Thymus (tissue), 11 donors: ENCODE measurements at regions not wholly inside any gene's neighbourhood (a gene's known extent, or its start where the extent isn't known, plus 50 kb on each side); places are given as distances from the start of the nearest gene placed in this dataset.
A peak's percentile ranks its signal among the peaks of the same experiment; 100 is the strongest.

Experiments
- DNase-seq, 9 donors: peaks; one replicate each; pipeline ENCODE4 v3.0.0-alpha.2; 2013; ENCODE audit warnings: low spot score in 9 of 9, low read depth in 6 of 9, missing footprints in 1 of 9
- H3K27ac ChIP-seq, 2 donors: one replicate each; pipeline ENCODE4 v1.5.1; 2013; ENCODE audit warnings: control low read depth in 1 of 2, low read depth in 1 of 2, low read length in 1 of 2, mild to moderate bottlenecking in 1 of 2, moderate library complexity in 1 of 2
- H3K27me3 ChIP-seq, 2 donors: one replicate each; pipeline ENCODE4 v1.5.1; 2013; ENCODE audit warnings: low read length in 1 of 2; ENCODE audit not compliant: control insufficient read depth in 2 of 2, insufficient read depth in 1 of 2
- H3K36me3 ChIP-seq, 2 donors: one replicate each; pipeline ENCODE4 v1.5.1; 2013; ENCODE audit warnings: low read length in 1 of 2, mild to moderate bottlenecking in 1 of 2, moderate library complexity in 1 of 2; ENCODE audit not compliant: control insufficient read depth in 2 of 2, insufficient read depth in 2 of 2
- H3K4me1 ChIP-seq, 2 donors: one replicate each; pipeline ENCODE4 v1.5.1; 2013; ENCODE audit warnings: low read length in 2 of 2; ENCODE audit not compliant: control insufficient read depth in 2 of 2, insufficient read depth in 2 of 2
- H3K4me3 ChIP-seq, 2 donors: one replicate each; pipeline ENCODE4 v1.5.1; 2013; ENCODE audit warnings: low read length in 2 of 2, control low read depth in 1 of 2, mild to moderate bottlenecking in 1 of 2
- H3K9me3 ChIP-seq, 2 donors: one replicate each; pipeline ENCODE4 v1.5.1; 2013; ENCODE audit warnings: low read length in 1 of 2, mild to moderate bottlenecking in 1 of 2; ENCODE audit not compliant: control insufficient read depth in 2 of 2, insufficient read depth in 1 of 2
- WGBS: extraction: QIAGEN DNeasy Blood & Tissue Kit; methylation state at CpG from one replicate; pipeline ENCODE4 v1.1.7; 2013; 5-methylcytosine and 5-hydroxymethylcytosine counted together
- donor health status: healthy.

- H3K27ac ChIP-seq: no peak overlapping the region
- no peak overlapping the region for H3K4me3 ChIP-seq
- H3K27me3 ChIP-seq: peaks cover 0 to 7% of the 10 kb centered on the region in 2 donors
- H3K4me1 ChIP-seq: peaks cover 42 to 62% of the 10 kb centered on the region in 2 donors
- 93% methylated on average over 13 of the region's 13 CpGs for WGBS
- DNase-seq: no peak
- no peaks in the 10 kb centered on the region for H3K36me3 ChIP-seq
- H3K9me3 ChIP-seq: peaks cover 0 to 3% of the 10 kb centered on the region in 2 donors
These were observed 127.4 kb upstream of the RPS6KA2 start for GRCh38 chr6:166754218-166755030.

GRCh38 chr6:166752928-166753721 is 126.1 kb upstream of the RPS6KA2 start:
- 63% methylated on average over 6 of the region's 6 CpGs for WGBS
- H3K4me1 ChIP-seq: peaks cover 36 to 52% of the 10 kb centered on the region in 2 donors
- peaks cover 0 to 3% of the 10 kb centered on the region in 2 donors for H3K9me3 ChIP-seq
- H3K4me3 ChIP-seq: no peak overlapping the region
- no peak overlapping the region for H3K27ac ChIP-seq
- H3K27me3 ChIP-seq: peaks cover 0 to 8% of the 10 kb centered on the region in 2 donors
- H3K36me3 ChIP-seq: no peaks in the 10 kb centered on the region
- DNase-seq: peak in 1 of 9 donors; percentile 23

GRCh38 chr6:166752097-166752496 is 125.0 kb upstream of the RPS6KA2 start:
- Histone ChIP-seq H3K4me3 (no peak overlapping the region), H3K4me1 (peaks cover 28 to 46% of the 10 kb centered on the region in 2 donors), H3K9me3 (no peaks in the 10 kb centered on the region), H3K27me3 (peaks cover 0 to 4% of the 10 kb centered on the region in 2 donors), H3K36me3 (no peaks in the 10 kb centered on the region), H3K27ac (no peak overlapping the region)
- 93% methylated on average over 9 of the region's 9 CpGs for WGBS
- no peak for DNase-seq

- peak overlapping the region; percentile 40 to 49 for H3K4me3 ChIP-seq
- peaks cover 0 to 4% of the 10 kb centered on the region in 2 donors for H3K27me3 ChIP-seq
- no peaks in the 10 kb centered on the region for H3K9me3 ChIP-seq
- H3K4me1 ChIP-seq: peaks cover 25 to 40% of the 10 kb centered on the region in 2 donors
- WGBS: 8% methylated on average over 19 of the region's 19 CpGs
- H3K27ac ChIP-seq: peak overlapping the region; percentile 62 to 87
- peak; percentile 46 to 88 (median 68) for DNase-seq
- H3K36me3 ChIP-seq: no peaks in the 10 kb centered on the region
These were observed 124.1 kb upstream of the RPS6KA2 start for GRCh38 chr6:166751051-166751595.

- Histone ChIP-seq H3K27me3 (peaks cover 0 to 4% of the 10 kb centered on the region in 2 donors), H3K4me3 (no peak overlapping the region), H3K27ac (peak overlapping the region in 1 of 2 donors; percentile 87), H3K36me3 (no peaks in the 10 kb centered on the region), H3K4me1 (peaks cover 25 to 40% of the 10 kb centered on the region in 2 donors), H3K9me3 (no peaks in the 10 kb centered on the region)
- WGBS: 87% methylated on average over 19 of the region's 19 CpGs
- DNase-seq: peak in 1 of 9 donors; percentile 37
These were observed 123.2 kb upstream of the RPS6KA2 start for GRCh38 chr6:166750108-166750793.

GRCh38 chr6:166749666-166750065 is 122.6 kb upstream of the RPS6KA2 start:
- Histone ChIP-seq H3K4me3 (no peak overlapping the region), H3K9me3 (peaks cover 0 to 2% of the 10 kb centered on the region in 2 donors), H3K36me3 (no peaks in the 10 kb centered on the region), H3K27me3 (peaks cover 0 to 4% of the 10 kb centered on the region in 2 donors), H3K4me1 (peaks cover 25 to 40% of the 10 kb centered on the region in 2 donors), H3K27ac (no peak overlapping the region)
- 90% methylated on average over 6 of the region's 6 CpGs for WGBS
- no peak for DNase-seq

- peak in 1 of 9 donors; percentile 54 for DNase-seq
- Histone ChIP-seq H3K4me3 (no peak overlapping the region), H3K9me3 (peaks cover 1 to 8% of the 10 kb centered on the region in 2 donors), H3K27me3 (peaks cover 0 to 2% of the 10 kb centered on the region in 2 donors), H3K4me1 (peaks cover 25 to 37% of the 10 kb centered on the region in 2 donors), H3K27ac (no peak overlapping the region), H3K36me3 (no peaks in the 10 kb centered on the region)
- 75% methylated on average over 29 of the region's 29 CpGs for WGBS
These were observed 120.9 kb upstream of the RPS6KA2 start for GRCh38 chr6:166747644-166748595.
